ENCODE measurements at regions not wholly inside any gene's neighbourhood (a gene's known extent, or its start where the extent isn't known, plus 50 kb on each side); places are given as distances from the start of the nearest gene placed in this dataset.

DNA sequence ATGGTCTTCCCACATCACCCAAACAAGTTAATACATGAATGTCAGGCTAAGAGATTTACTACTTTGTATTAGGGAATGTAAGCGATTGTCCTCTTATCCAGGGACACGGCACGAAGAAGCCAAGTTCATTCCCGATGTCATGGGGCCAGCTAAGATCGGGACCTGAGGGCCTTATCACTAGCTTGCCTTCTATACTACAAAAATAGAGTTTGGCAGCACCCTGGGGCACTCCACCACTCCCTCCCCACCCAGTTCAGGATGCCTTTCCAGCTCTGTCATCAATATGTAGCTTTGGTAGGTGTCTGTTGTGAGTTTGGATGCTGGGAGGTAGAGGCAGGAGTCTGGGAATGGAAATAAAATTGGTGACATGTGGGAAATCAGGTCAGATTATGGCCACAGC lies 197.5 kb downstream of the ATG4C start:
- DNase-seq, result no peak

DNA sequence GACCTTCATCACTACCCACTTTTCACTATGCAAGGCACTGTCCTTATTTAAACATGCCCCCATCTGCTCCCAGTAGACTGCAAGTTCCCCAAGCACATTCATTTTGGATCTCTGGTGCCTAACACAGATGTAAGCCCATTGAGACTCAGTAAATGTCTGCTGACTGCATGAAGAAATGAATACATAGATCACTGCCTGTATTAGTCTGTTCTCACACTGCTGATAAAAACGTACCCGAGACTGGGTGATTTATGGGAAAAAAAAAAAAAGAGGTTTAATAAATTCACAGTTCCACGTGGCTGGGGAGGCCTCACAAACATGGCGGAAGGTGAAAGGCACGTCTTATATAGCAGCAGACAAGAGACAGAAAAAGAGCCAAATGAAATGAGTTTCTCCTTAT lies 204.9 kb downstream of the ATG4C start:
- no peak for DNase-seq

- DNase-seq, result no peak
Measured at GRCh38 chr1:62989497-62989896, 205.6 kb downstream of the ATG4C start.

GRCh38 chr1:62991152-62991551 lies 207.2 kb downstream of the ATG4C start:
- DNase-seq, result no peak

DNA sequence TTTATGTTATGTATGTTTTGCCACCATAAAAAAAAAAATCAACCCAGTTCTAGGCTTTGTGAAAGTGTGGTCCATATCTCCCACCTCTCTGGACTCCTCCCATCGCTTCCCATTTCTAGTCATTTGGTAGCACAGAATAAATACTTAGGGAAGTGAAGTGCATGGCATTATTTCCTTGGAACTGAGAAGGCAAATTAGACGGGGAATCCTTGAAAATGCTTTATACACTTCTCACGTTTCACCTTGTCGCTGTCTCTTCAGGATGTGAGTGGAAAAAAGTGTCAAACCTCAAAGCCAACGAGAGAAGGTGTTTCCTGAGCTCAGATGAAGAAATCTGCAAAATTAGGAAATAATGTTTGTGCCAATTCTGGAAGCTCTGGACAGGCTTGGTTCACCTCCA lies 209.9 kb downstream of the ATG4C start:
- DNase-seq, result no peak

DNA sequence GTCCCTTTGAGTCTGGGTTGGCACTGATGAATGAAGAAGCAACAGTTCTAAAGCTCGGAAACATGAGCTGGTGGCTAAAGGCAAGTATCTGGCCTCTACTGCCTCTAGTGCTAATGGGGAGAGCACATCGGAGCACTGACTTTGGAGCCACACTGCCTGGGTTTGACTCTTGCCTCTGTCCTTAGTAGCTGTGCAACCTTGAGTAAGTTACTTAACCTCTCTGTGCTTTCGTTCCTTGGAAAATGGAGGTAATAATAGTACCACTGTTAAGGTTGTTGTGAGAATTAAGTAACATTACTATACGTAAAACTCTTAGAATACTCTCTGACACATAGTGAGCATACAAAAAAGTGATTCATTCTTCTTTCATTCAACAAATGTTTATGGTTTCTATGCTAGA lies 211.2 kb downstream of the ATG4C start:
- no peak for DNase-seq

GRCh38 chr1:62997884-62998283 lies 214.0 kb downstream of the ATG4C start:
- DNase-seq, result no peak

GRCh38 chr1:62998845-62999649 lies 215.1 kb downstream of the ATG4C start:
- no peak for DNase-seq

- DNase-seq, result no peak
Measured at GRCh38 chr1:63000508-63000907, 216.6 kb downstream of the ATG4C start.

- DNase-seq, result no peak
Measured at GRCh38 chr1:63004868-63005267, 220.9 kb downstream of the ATG4C start.

- DNase-seq, result no peak
Measured at GRCh38 chr1:63005812-63006211, 221.9 kb downstream of the ATG4C start.

- no peak for DNase-seq
Measured at GRCh38 chr1:63009421-63009820, 225.5 kb downstream of the ATG4C start.

GRCh38 chr1:63010913-63011660 lies 227.2 kb downstream of the ATG4C start:
- DNase-seq, result no peak

DNA sequence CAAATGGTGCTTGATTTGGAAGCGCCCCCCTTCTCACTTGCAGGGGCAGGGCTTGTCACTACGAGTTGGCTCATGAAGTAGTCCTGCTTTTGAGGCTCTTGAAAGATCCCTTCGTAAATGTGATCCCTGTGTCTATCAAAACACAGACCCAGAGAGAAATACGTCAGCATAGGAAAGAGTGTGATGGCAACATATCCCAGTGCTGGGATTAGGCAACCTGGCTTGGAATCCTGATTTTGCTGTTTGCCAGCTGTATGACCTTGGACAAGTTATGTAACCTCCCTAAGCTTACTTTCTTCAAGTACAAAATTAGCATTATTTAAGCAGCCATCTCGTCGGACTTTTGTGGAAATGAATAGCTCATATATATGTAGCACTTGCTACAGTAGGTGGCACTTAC lies 228.4 kb downstream of the ATG4C start:
- no peak for DNase-seq

DNA sequence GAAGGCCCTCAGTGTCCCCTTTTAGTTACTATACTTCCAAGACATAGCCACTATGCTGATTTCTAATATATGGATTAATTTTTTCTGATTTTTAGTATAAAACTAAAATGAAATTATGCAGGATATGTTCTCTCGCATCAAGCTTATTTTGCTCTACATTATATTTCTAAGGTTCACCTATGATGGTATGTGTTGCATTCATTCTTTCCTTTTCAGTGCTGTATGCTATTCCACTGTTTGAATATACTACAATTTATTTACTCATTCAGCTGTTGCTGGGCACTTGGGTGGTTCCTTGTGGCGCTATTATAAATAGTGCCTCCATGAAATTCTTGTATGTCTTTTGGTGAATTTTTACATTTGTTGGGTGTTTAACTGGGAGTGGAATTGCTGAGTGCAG lies 230.3 kb downstream of the ATG4C start:
- no peak for DNase-seq

- DNase-seq, result no peak
Measured at GRCh38 chr1:63022319-63022718, 238.4 kb downstream of the ATG4C start.

GRCh38 chr1:63023171-63023570 lies 239.2 kb downstream of the ATG4C start:
- DNase-seq, result no peak

DNA sequence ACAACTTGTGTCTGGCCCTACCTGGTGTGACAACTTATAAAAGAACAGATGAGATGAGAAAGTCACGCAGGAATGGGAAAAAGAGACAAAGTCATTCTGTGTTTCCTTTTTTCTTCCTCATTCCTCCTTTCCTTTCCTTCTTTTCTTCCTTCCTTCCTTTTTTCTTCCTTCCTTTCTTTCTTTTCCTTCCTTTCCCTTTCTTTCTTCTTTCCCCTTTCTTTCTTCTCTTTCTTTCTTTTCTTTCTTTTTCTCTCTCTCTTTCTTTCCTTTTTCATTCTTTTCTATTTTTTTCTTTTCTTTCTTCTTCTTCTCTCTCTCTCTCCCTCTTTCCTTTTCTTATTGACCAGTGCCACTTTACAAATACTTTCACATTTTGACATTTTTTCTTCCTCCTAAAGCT lies 239.7 kb downstream of the ATG4C start:
- no peak for DNase-seq

DNA sequence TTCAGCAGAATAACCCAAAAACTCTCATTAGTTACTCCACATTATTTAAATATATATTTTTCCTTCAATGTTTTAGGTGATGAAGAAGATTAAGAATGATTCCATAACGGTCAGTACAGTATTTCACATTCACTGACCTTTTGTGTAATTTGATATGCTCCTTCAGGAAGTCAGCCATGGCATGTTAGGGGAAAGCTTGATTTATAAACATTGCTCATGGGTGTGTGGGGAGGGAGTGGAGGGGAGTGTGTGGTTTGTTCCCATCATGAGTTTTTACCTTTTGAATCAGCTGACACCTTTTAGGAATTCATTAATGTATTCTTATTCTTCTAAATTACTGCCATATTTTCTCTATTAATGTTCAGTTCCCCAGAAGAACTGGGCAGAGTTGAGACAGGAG lies 240.2 kb downstream of the ATG4C start:
- no peak for DNase-seq

DNA sequence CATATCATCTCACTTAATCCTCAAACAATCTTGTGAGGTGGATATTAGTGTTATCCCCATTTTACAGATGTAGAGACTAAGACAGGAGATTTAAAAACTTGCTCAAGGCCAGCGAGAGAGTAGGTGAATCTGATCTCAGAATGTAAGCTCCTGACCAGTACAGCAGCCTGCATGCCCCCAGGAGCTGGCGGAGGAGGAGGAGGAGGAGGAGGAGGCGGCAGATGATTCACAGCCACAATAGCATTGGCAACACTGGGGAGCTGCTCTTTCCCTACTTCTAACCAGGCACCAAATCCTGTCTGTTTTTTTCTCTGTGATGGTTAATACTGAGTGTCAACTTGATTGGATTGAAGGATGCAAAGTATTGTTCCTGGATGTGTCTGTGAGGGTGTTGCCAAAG lies 243.2 kb downstream of the ATG4C start:
- no peak for DNase-seq

DNA sequence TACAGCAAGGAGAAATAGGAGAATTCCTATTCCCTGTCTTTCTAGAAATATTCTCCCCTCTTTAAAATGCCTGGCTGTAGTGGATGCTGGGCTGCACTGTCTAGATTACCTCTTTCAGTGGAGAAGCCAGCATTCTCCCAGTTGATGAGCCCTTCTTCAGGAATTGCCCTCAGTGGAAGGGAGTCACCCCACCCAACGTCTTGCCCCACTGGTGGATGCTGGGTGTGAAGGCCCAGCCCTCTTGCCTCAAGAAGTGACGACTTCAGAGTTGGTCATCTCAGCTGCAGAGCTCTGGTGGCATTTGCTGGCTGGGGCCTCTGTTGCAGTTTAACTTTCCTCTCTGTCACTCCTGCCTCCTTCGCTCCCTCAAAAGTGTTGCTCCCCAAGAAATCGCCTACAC lies 248.2 kb downstream of the ATG4C start:
- DNase-seq, result no peak

- DNase-seq, result no peak
Measured at GRCh38 chr1:63033211-63033610, 249.3 kb downstream of the ATG4C start.

GRCh38 chr1:63034256-63034655 lies 250.3 kb downstream of the ATG4C start:
- DNase-seq, result no peak

DNA sequence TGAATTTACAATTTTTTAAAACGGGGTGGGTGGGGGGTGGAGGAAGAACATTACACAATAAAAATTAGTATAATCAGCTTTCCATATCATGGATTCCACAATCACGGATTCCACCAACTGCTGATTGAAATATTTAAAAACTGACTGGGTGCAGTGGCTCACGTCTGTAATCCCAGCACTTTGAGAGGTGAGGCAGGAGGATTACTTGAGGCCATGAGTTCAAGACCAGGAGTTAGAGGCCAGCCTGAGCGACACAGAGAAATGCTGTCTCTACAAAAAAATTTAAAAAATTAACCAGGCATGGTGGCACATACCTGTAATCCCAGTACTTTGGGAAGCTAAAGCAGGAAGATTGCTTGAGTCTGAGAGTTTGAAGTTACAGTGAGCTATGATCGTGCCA lies 254.7 kb downstream of the ATG4C start:
- no peak for DNase-seq
